ENCODE measurements at regions not wholly inside any gene's neighbourhood (a gene's known extent, or its start where the extent isn't known, plus 50 kb on each side); places are given as distances from the start of the nearest gene placed in this dataset.
A peak's percentile ranks its signal among the peaks of the same experiment; 100 is the strongest.

DNA sequence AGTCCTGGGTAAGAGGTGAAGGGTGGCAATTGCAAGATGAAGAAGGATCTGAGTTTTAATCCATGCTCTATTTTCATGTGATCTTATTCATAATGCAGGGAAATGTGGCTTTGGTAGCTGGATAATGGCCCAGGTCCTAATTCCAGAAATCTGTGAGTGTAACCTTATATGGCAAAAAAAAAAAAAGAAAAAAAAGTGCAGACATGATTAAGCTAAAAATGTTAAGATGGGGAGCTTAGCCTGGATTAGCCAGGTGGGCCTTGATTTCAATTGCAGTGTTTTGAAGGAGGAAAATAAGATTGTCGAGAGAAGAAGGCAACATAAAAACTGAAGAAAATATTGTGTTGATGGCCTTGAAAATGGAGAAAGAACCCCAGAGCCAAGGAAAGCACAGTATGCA is 867.7 kb upstream of the HS3ST1 start:
- no peak for TF ChIP-seq CTCF (IDR thresholded peaks at IDR 0.05)
- DNase-seq (ENCODE audit: low spot score) (no peak), ATAC-seq (ENCODE audit: low FRiP score) (no peak)

- ATAC-seq (ENCODE audit: low FRiP score), result no peak
- TF ChIP-seq CTCF (IDR thresholded peaks at IDR 0.05), result no peak
- DNase-seq (ENCODE audit: low spot score), result no peak
These were observed 865.3 kb upstream of the HS3ST1 start for GRCh38 chr4:12293906-12294525.

DNA sequence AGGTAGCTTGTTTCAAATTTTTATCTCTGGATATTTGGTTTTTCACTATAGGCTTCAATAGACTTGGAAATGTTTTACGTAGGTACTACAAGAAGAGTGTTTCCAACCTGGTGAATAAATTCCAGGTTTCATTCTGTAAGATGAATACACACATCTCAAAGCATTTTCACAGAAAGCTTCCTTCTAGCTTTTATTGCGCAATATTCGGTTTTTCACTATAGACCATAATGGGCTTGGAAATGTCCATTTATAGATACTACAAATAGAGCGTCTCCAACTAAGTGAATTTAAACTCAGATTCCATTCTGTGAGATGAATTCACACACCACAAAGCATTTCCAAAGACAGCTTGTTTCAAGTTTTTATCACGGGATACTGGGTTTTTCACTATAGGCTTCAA is 857.7 kb upstream of the HS3ST1 start:
- ATAC-seq (ENCODE audit: low FRiP score), result no peak
- DNase-seq (ENCODE audit: low spot score), result no peak

GRCh38 chr4:12270546-12270945 is 841.9 kb upstream of the HS3ST1 start:
- no peak for DNase-seq (ENCODE audit: low spot score)
- TF ChIP-seq CTCF (IDR thresholded peaks at IDR 0.05), result no peak
- ATAC-seq (ENCODE audit: low FRiP score), result no peak

More for the DNA sequence above, 857.7 kb upstream of the HS3ST1 start:
- TF ChIP-seq CTCF (IDR thresholded peaks at IDR 0.05), result no peak

GRCh38 chr4:12265554-12265953 is 836.9 kb upstream of the HS3ST1 start:
- DNase-seq (ENCODE audit: low spot score) (no peak), ATAC-seq (ENCODE audit: low FRiP score) (no peak)
- TF ChIP-seq CTCF (IDR thresholded peaks at IDR 0.05), result no peak

DNA sequence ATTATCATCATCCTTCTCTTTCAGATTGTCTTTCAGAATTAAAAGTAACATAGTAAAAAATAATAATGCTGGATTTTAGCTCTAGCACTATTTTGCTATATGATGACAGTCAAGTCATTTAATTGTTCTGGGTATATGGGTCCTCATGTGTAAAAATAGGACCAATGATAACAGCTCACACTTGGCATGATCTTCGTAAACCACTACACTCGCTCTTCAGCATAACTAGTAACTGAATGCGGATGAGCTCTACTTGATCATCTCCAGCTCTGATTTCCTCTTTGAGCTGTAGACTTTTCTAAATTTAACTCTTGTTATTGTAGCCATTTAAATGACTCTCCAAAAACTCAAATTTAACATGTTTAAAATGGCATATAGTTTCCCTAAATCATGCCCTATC is 831.8 kb upstream of the HS3ST1 start:
- DNase-seq (ENCODE audit: low spot score) (no peak), ATAC-seq (ENCODE audit: low FRiP score) (no peak)
- TF ChIP-seq CTCF (IDR thresholded peaks at IDR 0.05), result no peak

DNA sequence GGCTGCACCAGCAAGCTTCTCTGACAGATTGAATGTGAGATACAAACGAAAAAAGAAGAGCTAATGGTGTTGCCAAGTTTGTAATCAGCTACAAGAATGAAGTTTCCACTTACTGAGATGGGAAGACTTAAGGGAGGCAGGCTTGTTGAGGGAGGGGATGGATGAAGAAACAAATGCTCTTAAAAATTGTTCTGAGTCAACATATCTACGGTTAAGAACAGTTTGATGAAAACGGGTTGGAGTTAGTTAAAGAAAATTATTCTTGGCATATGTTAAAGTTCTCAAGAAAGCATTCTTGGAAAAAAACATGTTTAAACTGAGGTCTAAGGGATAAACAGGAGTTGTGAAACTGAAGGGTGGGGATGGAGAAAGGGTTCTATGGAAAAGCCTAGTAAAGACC is 816.3 kb upstream of the HS3ST1 start:
- ATAC-seq (ENCODE audit: low FRiP score) (peak; percentile 67), DNase-seq (ENCODE audit: low spot score) (no peak)
- no peak for TF ChIP-seq CTCF (IDR thresholded peaks at IDR 0.05)
